Left colon (tissue), 2 donors: ENCODE measurements at regions not wholly inside any gene's neighbourhood (a gene's known extent, or its start where the extent isn't known, plus 50 kb on each side); places are given as distances from the start of the nearest gene placed in this dataset.
"Not testable (repeated sequence)": the region's sequence is repeated elsewhere in the genome, so short reads cannot be mapped to it uniquely, and the experiment has no call there.

Experiments
- ATAC-seq: fragments of 200-7000 bp; cut with Tn5 transposase; one replicate; pipeline ENCODE4 v1.9.1; 2020; ENCODE audit warnings: mild to moderate bottlenecking, moderate library complexity
- DNase-seq, 2 donors: peaks; one replicate each; pipeline ENCODE4 v3.0.0-alpha.2; 2020
- intact Hi-C, 2 donors: fragments of 100-400 bp; cut with DNase I in 1 of 2; cut with micrococcal nuclease in 1 of 2; formaldehyde crosslinking; loops; one replicate each; pipeline versions ENCODE4 v1.11.2 to v1.14.0; 2022; cut with DNase I, micrococcal nuclease
- donor health status: DM: no; HTN: no; CAD: no.
- donor health status: DM: yes; HTN: yes; CAD: no.

GRCh38 chr6:137964876-137965275 is 97.8 kb downstream of the TNFAIP3 start:
- ATAC-seq (no peak), DNase-seq (no peak)
- intact Hi-C loops, result no loop called here

GRCh38 chr6:137967689-137968454 is 100.8 kb downstream of the TNFAIP3 start:
- DNase-seq (no peak), ATAC-seq (no peak)
- intact Hi-C loops, result no loop called here

- no peak for ATAC-seq
- DNase-seq, result no peak
- intact Hi-C loops, result no loop called here
Measured at GRCh38 chr6:137968455-137968804, 101.4 kb downstream of the TNFAIP3 start.

DNA sequence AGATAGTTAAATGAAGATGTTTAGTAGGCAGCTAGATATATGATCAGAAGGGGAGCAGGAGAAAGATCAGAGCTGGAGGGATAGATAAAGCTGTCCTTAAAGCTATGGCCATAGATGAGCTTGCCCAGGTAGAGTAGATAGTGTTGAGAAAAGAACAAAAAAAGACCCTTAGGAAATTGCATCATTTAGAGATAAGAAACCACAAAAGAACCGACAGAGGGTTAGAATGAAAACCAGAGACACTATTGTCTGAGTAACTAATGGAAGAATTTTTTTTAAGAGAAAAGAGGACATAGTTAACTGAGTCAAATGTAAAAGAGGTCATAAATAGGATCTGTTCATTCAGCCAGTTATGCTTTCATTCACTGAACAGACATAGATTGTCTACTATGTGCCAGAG is 101.8 kb downstream of the TNFAIP3 start:
- intact Hi-C loops, result no loop called here
- DNase-seq (no peak), ATAC-seq (no peak)

GRCh38 chr6:137969874-137970273 is 102.8 kb downstream of the TNFAIP3 start:
- DNase-seq, result no peak
- no peak for ATAC-seq
- intact Hi-C loops, result loop anchor here in 1 of 2 donors (10.0 kb wide), 1 partner anchor 265 kb away; no protein-coding TSS in a partner anchor

GRCh38 chr6:137970368-137970767 is 103.3 kb downstream of the TNFAIP3 start:
- DNase-seq, result no peak
- no peak for ATAC-seq
- intact Hi-C loops, result loop anchor here in 1 of 2 donors (10.0 kb wide), 1 partner anchor 266 kb away; no protein-coding TSS in a partner anchor

- intact Hi-C loops, result loop anchor here in 1 of 2 donors (10.0 kb wide), 1 partner anchor 268 kb away; no protein-coding TSS in a partner anchor
- DNase-seq (no peak), ATAC-seq (no peak)
Measured at GRCh38 chr6:137973201-137973600, 106.1 kb downstream of the TNFAIP3 start.

DNA sequence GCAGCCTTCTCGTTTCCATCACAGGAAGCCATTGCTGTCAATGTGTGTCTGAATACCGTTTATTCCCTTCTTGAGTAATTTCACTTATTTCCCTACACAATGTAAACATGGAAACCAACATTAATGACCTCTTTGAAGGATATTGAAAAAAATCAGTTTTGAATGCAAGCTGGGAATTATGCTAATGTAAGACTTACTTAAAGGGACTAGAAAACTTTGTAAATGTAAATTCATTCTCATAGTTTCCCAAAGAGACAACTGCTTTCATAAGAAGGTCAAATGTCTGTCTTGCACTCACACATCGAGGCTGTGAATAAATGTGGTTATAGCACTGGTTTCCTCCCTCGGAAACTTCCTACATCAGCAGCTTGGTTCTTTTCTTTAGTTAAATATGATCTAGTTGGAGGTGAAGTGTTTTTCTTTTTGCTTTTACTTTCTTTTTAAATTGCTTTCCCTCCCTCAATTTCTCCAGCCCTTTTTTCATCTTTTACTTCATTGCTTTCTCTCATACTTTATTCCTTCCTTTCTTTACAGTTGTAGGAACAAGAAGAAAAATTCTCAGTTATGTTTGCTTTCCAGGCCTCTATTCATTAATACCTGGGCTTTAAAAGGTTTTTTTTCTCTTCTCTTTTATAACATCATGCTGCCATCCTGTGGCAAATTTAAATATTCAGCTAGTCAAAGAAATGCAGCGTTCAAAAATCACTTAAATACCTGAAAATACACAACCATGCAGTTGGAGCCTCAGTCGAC is 108.3 kb downstream of the TNFAIP3 start:
- intact Hi-C loops, result loop anchor here in 1 of 2 donors (10.0 kb wide), 1 partner anchor 271 kb away; no protein-coding TSS in a partner anchor
- no peak for DNase-seq
- ATAC-seq, result no peak

GRCh38 chr6:137976430-137976829 is 109.4 kb downstream of the TNFAIP3 start:
- intact Hi-C loops, result loop anchor here in 1 of 2 donors (10.0 kb wide), 1 partner anchor 272 kb away; no protein-coding TSS in a partner anchor

GRCh38 chr6:137977206-137977605 is 110.1 kb downstream of the TNFAIP3 start:
- intact Hi-C loops, result loop anchor here in 1 of 2 donors (10.0 kb wide), 1 partner anchor 272 kb away; no protein-coding TSS in a partner anchor
- ATAC-seq (no peak), DNase-seq (no peak)

More at GRCh38 chr6:137976430-137976829, 109.4 kb downstream of the TNFAIP3 start:
- DNase-seq (no peak), ATAC-seq (no peak)

GRCh38 chr6:137977814-137978213 is 110.8 kb downstream of the TNFAIP3 start:
- DNase-seq, result no peak
- intact Hi-C loops, result loop anchor here in 1 of 2 donors (10.0 kb wide), 1 partner anchor 273 kb away; no protein-coding TSS in a partner anchor
- ATAC-seq, result no peak

- DNase-seq, result peak in 1 of 2 donors; percentile 57
- intact Hi-C loops, result loop anchor here in 1 of 2 donors (10.0 kb wide), 1 partner anchor 274 kb away; no protein-coding TSS in a partner anchor
- ATAC-seq, result peak; percentile 92
Measured at GRCh38 chr6:137978252-137978896, 111.3 kb downstream of the TNFAIP3 start.

- intact Hi-C loops, result loop anchor here in 1 of 2 donors (10.0 kb wide), 1 partner anchor 274 kb away; no protein-coding TSS in a partner anchor
Measured at GRCh38 chr6:137979263-137979662, 112.2 kb downstream of the TNFAIP3 start.

DNA sequence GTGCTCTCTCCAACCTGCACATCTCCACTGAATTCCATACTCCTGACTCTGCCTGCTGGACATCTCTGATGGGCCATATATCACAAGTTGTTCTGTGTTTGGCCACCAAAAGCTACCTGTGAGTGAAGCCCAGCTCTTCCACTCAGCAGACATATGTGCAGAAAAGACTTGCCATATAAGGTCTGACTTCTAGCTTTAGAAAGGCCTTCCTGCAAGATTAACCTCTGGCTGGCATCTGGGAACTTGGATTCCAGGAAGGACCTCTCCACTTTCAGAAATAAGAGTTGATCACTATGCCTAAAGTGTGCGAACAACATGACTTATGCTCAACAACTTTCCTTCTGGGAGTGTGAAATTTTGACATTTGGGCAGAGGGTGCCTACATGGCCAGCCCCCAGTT is 113.7 kb downstream of the TNFAIP3 start:
- DNase-seq, result no peak
- no peak for ATAC-seq
- intact Hi-C loops, result no loop called here

More at GRCh38 chr6:137979263-137979662, 112.2 kb downstream of the TNFAIP3 start:
- peak; percentile 13 for ATAC-seq
- DNase-seq, result not testable (repeated sequence)

DNA sequence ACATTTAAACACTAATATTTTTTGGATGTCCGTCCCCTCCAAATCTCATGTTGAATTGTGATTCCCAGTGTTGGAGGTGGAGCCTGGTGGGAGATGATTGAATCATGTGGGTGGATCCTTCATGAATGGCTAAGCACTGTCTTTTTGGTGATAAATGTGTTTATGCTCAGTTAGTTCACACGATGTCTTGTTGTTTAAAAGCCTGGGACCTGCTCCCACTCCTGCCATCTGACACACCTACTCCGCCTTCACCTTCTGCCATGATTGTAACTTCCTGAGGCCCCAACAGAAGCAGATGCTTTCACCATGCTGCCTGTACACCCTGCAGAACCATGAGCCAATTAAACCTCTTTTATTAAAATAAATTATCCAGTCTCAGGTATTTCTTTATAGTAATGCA is 114.7 kb downstream of the TNFAIP3 start:
- no peak for DNase-seq
- no peak for ATAC-seq
- intact Hi-C loops, result no loop called here

DNA sequence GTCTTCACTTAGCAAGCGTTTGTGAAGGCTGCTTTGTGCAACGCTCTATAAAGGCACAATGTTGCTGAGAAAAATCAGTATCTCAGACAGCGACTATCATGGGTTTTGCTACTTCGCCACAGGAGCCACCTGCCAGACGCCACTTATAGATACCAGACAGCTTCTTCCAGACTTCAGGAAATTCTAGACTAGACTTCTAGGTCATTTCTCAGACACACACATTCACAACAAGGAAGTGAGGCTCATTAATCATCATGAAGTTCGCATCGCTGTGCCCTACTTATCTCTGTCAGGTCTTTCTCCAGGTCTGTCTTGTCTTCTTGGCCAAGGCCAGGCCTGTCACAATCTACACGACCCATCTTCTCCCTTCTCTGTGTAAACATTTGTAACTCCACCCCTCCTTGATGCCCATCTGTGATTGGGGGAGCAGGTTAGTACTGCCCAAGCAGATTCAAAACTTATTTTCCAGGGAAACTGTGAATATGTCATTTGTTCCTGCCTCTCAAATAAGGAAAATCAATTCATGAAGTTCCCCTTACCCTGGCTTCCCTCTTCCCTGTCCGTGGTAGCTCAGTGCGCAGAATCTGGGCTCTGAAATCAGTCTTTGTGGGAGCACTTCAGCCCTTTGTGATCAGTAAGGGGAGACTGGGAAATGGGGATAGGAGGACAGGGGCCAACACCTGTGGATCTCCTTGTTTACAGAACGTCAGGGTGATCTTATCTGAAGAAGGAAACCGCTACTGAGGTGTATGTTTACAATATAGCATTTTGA is 115.5 kb downstream of the TNFAIP3 start:
- intact Hi-C loops, result no loop called here
- ATAC-seq (no peak), DNase-seq (no peak)

DNA sequence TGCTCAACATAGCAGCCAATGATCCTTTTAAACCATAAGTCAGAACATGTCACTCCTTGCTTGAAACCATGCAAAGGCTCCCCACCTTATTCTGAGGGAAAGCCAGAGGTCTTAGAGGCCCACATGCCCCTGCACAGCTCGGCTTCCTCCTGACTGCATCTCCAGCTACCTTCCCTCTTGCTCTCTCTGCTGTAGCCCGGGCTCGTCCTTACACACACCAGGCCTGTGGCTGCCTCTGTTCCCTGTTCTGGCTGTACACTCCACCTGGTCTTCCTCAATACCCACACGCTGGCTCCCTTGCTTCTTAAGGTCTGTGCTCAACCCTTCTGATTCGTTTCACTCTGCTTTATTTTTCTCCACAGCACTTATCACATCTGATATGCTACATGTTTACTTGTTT is 116.2 kb downstream of the TNFAIP3 start:
- no peak for ATAC-seq
- intact Hi-C loops, result no loop called here

GRCh38 chr6:137989664-137990063 is 117.6 kb downstream of the PERP start:
- ATAC-seq, result no peak
- DNase-seq, result no peak
- intact Hi-C loops, result no loop called here

More for the DNA sequence above, 116.2 kb downstream of the TNFAIP3 start:
- DNase-seq, result no peak
